GM23338 (cell line): ENCODE measurements at regions not wholly inside any gene's neighbourhood (a gene's known extent, or its start where the extent isn't known, plus 50 kb on each side); places are given as distances from the start of the nearest gene placed in this dataset.

Experiments used
- ATAC-seq: fragments of 200-7000 bp; cut with Tn5 transposase; 3 replicates; pipeline ENCODE4 v1.9.1; 2020
- DNase-seq: peaks from one replicate; pipeline ENCODE4 v3.0.0-alpha.2; 2015; ENCODE audit warnings: low spot score
- H2AFZ ChIP-seq: fragments of 200-600 bp; sonication (generic); 2 replicates; pipeline ENCODE4 v1.8.0; 2016; ENCODE audit warnings: antibody characterized with exemption, mild to moderate bottlenecking, moderate library complexity
- H3F3A ChIP-seq: fragments of 200-600 bp; sonication (generic); replicated peaks from 2 replicates; pipeline ENCODE4 v1.8.0; 2017; ENCODE audit warnings: antibody characterized with exemption, mixed run types, low read depth
- H3K27ac ChIP-seq: fragments of 200-600 bp; sonication (generic); 2 replicates; pipeline ENCODE4 v1.6.1; 2016; ENCODE audit warnings: low read depth
- H3K27me3 ChIP-seq: fragments of 200-600 bp; sonication (generic); 2 replicates; pipeline ENCODE4 v1.8.0; 2016; ENCODE audit warnings: mild to moderate bottlenecking, mixed run types, moderate library complexity; ENCODE audit not compliant: insufficient read depth
- H3K36me3 ChIP-seq: fragments of 200-600 bp; sonication (generic); 2 replicates; pipeline ENCODE4 v1.8.0; 2016; ENCODE audit warnings: mild to moderate bottlenecking; ENCODE audit not compliant: insufficient read depth
- H3K4me1 ChIP-seq: fragments of 200-600 bp; sonication (generic); 2 replicates; pipeline ENCODE4 v1.8.0; 2016; ENCODE audit warnings: mild to moderate bottlenecking, moderate library complexity; ENCODE audit not compliant: insufficient read depth
- H3K4me2 ChIP-seq: fragments of 200-600 bp; sonication (generic); 2 replicates; pipeline ENCODE4 v1.7.1; 2017; ENCODE audit warnings: mixed run types
- H3K4me3 ChIP-seq: fragments of 200-600 bp; sonication (generic); 2 replicates; pipeline ENCODE4 v1.6.1; 2016; ENCODE audit warnings: mixed run types
- H3K79me2 ChIP-seq: fragments of 200-600 bp; sonication (generic); replicated peaks from 2 replicates; pipeline ENCODE4 v1.8.0; 2017; ENCODE audit warnings: mild to moderate bottlenecking; ENCODE audit not compliant: insufficient read depth
- H3K9me2 ChIP-seq: fragments of 200-600 bp; sonication (generic); 2 replicates; pipeline ENCODE4 v1.8.0; 2017; ENCODE audit not compliant: insufficient read depth
- H4K20me1 ChIP-seq: fragments of 200-600 bp; sonication (generic); replicated peaks from 2 replicates; pipeline ENCODE4 v1.8.0; 2017; ENCODE audit warnings: mild to moderate bottlenecking; ENCODE audit not compliant: insufficient read depth
- H3K27ac Mint-ChIP-seq: 2 replicates; pipeline ENCODE4 v1.8.0; 2020; ENCODE audit warnings: inconsistent platforms, mild to moderate bottlenecking, moderate library complexity, mixed read lengths
- H3K27me3 Mint-ChIP-seq: 3 replicates; pipeline ENCODE4 v1.8.0; 2022; ENCODE audit warnings: low read depth, mild to moderate bottlenecking, moderate library complexity, mixed read lengths, inconsistent platforms; ENCODE audit not compliant: insufficient read depth, poor library complexity
- H3K36me3 Mint-ChIP-seq: 3 replicates; pipeline ENCODE4 v1.8.0; 2021; ENCODE audit warnings: low read depth, mild to moderate bottlenecking, inconsistent platforms, moderate library complexity, mixed read lengths
- H3K4me1 Mint-ChIP-seq: 3 replicates; pipeline ENCODE4 v1.8.0; 2020; ENCODE audit warnings: mild to moderate bottlenecking, inconsistent platforms, mixed read lengths
- H3K4me3 Mint-ChIP-seq: 3 replicates; pipeline ENCODE4 v1.8.0; 2021; ENCODE audit warnings: moderate library complexity, mild to moderate bottlenecking, inconsistent platforms, mixed read lengths
- H3K9me3 Mint-ChIP-seq: 3 replicates; pipeline ENCODE4 v1.8.0; 2020; ENCODE audit warnings: moderate library complexity, mild to moderate bottlenecking, inconsistent platforms, mixed read lengths
- CREB1 ChIP-seq: fragments of 250-450 bp; sonication (Bioruptor Pico); IDR thresholded peaks from 2 replicates; pipeline ENCODE4 v1.5.0; 2020; ENCODE audit warnings: low read depth, mild to moderate bottlenecking, moderate library complexity
- EZH2 ChIP-seq: fragments of 200-600 bp; sonication (generic); IDR thresholded peaks from one replicate; pipeline ENCODE4 v1.8.0; 2017; ENCODE audit warnings: antibody characterized with exemption, mild to moderate bottlenecking, low read depth; ENCODE audit not compliant: unreplicated experiment
- EZH2phosphoT487 ChIP-seq: fragments of 200-600 bp; sonication (generic); IDR thresholded peaks from one replicate; pipeline ENCODE4 v1.8.1; 2018; ENCODE audit warnings: antibody characterized with exemption; ENCODE audit not compliant: unreplicated experiment
- JUNB ChIP-seq: IDR thresholded peaks from one replicate; pipeline ENCODE4 v1.6.1; 2016; ENCODE audit warnings: antibody characterized with exemption; ENCODE audit not compliant: unreplicated experiment
- NANOG ChIP-seq: IDR thresholded peaks from 2 replicates; pipeline ENCODE4 v1.6.1; 2016; ENCODE audit warnings: antibody characterized with exemption, borderline replicate concordance
- POLR2AphosphoS5 ChIP-seq: IDR thresholded peaks from 2 replicates; pipeline ENCODE4 v1.6.1; 2016; ENCODE audit warnings: antibody characterized with exemption, low read depth
- STAT1 ChIP-seq: IDR thresholded peaks from one replicate; pipeline ENCODE4 v1.6.1; 2016; ENCODE audit warnings: antibody characterized with exemption; ENCODE audit not compliant: unreplicated experiment
- TF ChIP-seq, protein P1 (sequence below), 2 experiments: fragments of 200-600 bp in 1 of 2; sonication (generic) in 1 of 2; conservative IDR thresholded peaks; 2 replicates each; pipeline versions ENCODE4 v1.5.1 to v1.6.1; 2016 to 2017; ENCODE audit warnings: antibody characterized with exemption in 2 of 2, low read depth in 2 of 2, mild to moderate bottlenecking in 2 of 2, moderate library complexity in 1 of 2
- TF ChIP-seq, protein P2 (sequence below): IDR thresholded peaks from one replicate; pipeline ENCODE4 v1.6.1; 2018; ENCODE audit warnings: antibody characterized with exemption; ENCODE audit not compliant: unreplicated experiment
- TF ChIP-seq, protein P3 (sequence below): fragments of 250-450 bp; sonication (Bioruptor Pico); IDR thresholded peaks from 2 replicates; pipeline ENCODE4 v1.5.0; 2020; ENCODE audit warnings: mild to moderate bottlenecking, moderate library complexity

DNA sequence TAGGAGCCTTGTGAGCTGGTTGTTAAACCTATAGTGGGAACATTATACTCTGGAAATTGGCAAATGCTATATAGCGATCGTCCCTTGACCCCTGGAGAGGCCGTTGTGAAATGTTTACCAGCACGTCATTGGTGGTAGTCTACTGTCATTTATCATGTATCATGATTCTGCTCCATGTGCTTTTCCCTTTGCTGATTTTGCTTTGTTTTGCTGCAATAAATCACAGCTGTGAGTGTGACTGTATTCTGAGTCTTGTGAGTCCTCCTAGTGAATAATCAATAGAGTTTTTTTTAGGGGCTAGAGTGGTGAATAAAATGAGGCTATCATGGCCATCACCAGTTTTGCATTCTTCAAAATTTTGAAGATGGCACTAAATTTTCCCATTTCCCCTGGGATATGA is 189.1 kb downstream of the HRH4 start:
- H3K9me3 Mint-ChIP-seq = peaks cover 5% of the 10 kb centered on the region; the same call in 1 of the 3 replicates
- no peak for DNase-seq
- H3K27ac Mint-ChIP-seq = no peak overlapping the region
- TF ChIP-seq NANOG (no peak), JUNB (no peak)
- TF ChIP-seq, protein P1, sequence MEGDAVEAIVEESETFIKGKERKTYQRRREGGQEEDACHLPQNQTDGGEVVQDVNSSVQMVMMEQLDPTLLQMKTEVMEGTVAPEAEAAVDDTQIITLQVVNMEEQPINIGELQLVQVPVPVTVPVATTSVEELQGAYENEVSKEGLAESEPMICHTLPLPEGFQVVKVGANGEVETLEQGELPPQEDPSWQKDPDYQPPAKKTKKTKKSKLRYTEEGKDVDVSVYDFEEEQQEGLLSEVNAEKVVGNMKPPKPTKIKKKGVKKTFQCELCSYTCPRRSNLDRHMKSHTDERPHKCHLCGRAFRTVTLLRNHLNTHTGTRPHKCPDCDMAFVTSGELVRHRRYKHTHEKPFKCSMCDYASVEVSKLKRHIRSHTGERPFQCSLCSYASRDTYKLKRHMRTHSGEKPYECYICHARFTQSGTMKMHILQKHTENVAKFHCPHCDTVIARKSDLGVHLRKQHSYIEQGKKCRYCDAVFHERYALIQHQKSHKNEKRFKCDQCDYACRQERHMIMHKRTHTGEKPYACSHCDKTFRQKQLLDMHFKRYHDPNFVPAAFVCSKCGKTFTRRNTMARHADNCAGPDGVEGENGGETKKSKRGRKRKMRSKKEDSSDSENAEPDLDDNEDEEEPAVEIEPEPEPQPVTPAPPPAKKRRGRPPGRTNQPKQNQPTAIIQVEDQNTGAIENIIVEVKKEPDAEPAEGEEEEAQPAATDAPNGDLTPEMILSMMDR (conservative IDR thresholded peaks at IDR 0.05; ENCODE audit: low read depth in 2 of 2) = no peak
- Histone ChIP-seq H3K36me3 (no peaks in the 10 kb centered on the region; the same call in 1 of the 2 replicates), H3K27me3 (no peaks in the 10 kb centered on the region), H3K4me1 (no peaks in the 10 kb centered on the region), H4K20me1 (no peaks in the 10 kb centered on the region), H3F3A (no peaks in the 10 kb centered on the region), H2AFZ (no peak overlapping the region), H3K4me3 (no peak overlapping the region), H3K4me2 (no peak overlapping the region), H3K9me2 (peaks cover 13% of the 10 kb centered on the region; the same call in 1 of the 2 replicates), H3K27ac (no peak overlapping the region), H3K79me2 (no peaks in the 10 kb centered on the region)
- no peak overlapping the region for H3K4me3 Mint-ChIP-seq
- peaks cover 3% of the 10 kb centered on the region for H3K27me3 Mint-ChIP-seq
- H3K4me1 Mint-ChIP-seq = no peaks in the 10 kb centered on the region
- no peak for ATAC-seq
- H3K36me3 Mint-ChIP-seq = no peaks in the 10 kb centered on the region

DNA sequence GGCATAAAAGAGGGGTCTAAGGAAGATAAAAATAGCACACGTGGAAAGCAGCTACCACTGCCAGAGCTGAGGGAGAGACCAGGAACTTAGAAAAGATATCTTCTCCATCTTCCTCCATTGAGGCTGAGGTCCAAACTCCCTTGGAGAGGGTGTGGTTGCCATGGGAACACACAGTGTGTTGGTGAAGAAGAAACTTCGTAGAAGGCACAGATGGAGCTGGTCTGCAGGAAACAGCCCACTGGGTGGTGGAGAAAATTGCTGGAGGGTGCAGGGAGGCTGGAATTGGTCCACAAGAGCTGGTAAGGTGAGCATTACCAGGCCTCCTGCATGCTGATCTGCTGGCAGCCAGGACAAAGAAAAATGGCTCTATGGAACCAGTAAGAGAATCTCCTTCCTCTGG is 191.0 kb downstream of the HRH4 start:
- Mint-ChIP-seq H3K9me3 (peaks cover 5% of the 10 kb centered on the region; the same call in 1 of the 3 replicates), H3K4me1 (peaks cover under 1% of the 10 kb centered on the region; the same call in 2 of the 3 replicates), H3K36me3 (no peaks in the 10 kb centered on the region), H3K4me3 (no peak overlapping the region), H3K27ac (no peak overlapping the region), H3K27me3 (peaks cover 3% of the 10 kb centered on the region)
- Histone ChIP-seq H3K4me3 (no peak overlapping the region), H3K27me3 (no peaks in the 10 kb centered on the region), H3K4me2 (no peak overlapping the region), H2AFZ (no peak overlapping the region), H3K36me3 (no peaks in the 10 kb centered on the region; the same call in 1 of the 2 replicates), H3K79me2 (no peaks in the 10 kb centered on the region), H4K20me1 (no peaks in the 10 kb centered on the region), H3K9me2 (peaks cover 13% of the 10 kb centered on the region; the same call in 1 of the 2 replicates), H3F3A (no peaks in the 10 kb centered on the region), H3K27ac (no peak overlapping the region), H3K4me1 (no peaks in the 10 kb centered on the region)
- DNase-seq = no peak
- no peak for ATAC-seq
- TF ChIP-seq STAT1 (no peak), EZH2phosphoT487 (no peak), EZH2 (no peak), JUNB (no peak), POLR2AphosphoS5 (no peak), CREB1 (CRISPR knock-in tag) (no peak), NANOG (no peak)
- TF ChIP-seq, protein P2, sequence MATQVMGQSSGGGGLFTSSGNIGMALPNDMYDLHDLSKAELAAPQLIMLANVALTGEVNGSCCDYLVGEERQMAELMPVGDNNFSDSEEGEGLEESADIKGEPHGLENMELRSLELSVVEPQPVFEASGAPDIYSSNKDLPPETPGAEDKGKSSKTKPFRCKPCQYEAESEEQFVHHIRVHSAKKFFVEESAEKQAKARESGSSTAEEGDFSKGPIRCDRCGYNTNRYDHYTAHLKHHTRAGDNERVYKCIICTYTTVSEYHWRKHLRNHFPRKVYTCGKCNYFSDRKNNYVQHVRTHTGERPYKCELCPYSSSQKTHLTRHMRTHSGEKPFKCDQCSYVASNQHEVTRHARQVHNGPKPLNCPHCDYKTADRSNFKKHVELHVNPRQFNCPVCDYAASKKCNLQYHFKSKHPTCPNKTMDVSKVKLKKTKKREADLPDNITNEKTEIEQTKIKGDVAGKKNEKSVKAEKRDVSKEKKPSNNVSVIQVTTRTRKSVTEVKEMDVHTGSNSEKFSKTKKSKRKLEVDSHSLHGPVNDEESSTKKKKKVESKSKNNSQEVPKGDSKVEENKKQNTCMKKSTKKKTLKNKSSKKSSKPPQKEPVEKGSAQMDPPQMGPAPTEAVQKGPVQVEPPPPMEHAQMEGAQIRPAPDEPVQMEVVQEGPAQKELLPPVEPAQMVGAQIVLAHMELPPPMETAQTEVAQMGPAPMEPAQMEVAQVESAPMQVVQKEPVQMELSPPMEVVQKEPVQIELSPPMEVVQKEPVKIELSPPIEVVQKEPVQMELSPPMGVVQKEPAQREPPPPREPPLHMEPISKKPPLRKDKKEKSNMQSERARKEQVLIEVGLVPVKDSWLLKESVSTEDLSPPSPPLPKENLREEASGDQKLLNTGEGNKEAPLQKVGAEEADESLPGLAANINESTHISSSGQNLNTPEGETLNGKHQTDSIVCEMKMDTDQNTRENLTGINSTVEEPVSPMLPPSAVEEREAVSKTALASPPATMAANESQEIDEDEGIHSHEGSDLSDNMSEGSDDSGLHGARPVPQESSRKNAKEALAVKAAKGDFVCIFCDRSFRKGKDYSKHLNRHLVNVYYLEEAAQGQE = no peak
- TF ChIP-seq, protein P3, sequence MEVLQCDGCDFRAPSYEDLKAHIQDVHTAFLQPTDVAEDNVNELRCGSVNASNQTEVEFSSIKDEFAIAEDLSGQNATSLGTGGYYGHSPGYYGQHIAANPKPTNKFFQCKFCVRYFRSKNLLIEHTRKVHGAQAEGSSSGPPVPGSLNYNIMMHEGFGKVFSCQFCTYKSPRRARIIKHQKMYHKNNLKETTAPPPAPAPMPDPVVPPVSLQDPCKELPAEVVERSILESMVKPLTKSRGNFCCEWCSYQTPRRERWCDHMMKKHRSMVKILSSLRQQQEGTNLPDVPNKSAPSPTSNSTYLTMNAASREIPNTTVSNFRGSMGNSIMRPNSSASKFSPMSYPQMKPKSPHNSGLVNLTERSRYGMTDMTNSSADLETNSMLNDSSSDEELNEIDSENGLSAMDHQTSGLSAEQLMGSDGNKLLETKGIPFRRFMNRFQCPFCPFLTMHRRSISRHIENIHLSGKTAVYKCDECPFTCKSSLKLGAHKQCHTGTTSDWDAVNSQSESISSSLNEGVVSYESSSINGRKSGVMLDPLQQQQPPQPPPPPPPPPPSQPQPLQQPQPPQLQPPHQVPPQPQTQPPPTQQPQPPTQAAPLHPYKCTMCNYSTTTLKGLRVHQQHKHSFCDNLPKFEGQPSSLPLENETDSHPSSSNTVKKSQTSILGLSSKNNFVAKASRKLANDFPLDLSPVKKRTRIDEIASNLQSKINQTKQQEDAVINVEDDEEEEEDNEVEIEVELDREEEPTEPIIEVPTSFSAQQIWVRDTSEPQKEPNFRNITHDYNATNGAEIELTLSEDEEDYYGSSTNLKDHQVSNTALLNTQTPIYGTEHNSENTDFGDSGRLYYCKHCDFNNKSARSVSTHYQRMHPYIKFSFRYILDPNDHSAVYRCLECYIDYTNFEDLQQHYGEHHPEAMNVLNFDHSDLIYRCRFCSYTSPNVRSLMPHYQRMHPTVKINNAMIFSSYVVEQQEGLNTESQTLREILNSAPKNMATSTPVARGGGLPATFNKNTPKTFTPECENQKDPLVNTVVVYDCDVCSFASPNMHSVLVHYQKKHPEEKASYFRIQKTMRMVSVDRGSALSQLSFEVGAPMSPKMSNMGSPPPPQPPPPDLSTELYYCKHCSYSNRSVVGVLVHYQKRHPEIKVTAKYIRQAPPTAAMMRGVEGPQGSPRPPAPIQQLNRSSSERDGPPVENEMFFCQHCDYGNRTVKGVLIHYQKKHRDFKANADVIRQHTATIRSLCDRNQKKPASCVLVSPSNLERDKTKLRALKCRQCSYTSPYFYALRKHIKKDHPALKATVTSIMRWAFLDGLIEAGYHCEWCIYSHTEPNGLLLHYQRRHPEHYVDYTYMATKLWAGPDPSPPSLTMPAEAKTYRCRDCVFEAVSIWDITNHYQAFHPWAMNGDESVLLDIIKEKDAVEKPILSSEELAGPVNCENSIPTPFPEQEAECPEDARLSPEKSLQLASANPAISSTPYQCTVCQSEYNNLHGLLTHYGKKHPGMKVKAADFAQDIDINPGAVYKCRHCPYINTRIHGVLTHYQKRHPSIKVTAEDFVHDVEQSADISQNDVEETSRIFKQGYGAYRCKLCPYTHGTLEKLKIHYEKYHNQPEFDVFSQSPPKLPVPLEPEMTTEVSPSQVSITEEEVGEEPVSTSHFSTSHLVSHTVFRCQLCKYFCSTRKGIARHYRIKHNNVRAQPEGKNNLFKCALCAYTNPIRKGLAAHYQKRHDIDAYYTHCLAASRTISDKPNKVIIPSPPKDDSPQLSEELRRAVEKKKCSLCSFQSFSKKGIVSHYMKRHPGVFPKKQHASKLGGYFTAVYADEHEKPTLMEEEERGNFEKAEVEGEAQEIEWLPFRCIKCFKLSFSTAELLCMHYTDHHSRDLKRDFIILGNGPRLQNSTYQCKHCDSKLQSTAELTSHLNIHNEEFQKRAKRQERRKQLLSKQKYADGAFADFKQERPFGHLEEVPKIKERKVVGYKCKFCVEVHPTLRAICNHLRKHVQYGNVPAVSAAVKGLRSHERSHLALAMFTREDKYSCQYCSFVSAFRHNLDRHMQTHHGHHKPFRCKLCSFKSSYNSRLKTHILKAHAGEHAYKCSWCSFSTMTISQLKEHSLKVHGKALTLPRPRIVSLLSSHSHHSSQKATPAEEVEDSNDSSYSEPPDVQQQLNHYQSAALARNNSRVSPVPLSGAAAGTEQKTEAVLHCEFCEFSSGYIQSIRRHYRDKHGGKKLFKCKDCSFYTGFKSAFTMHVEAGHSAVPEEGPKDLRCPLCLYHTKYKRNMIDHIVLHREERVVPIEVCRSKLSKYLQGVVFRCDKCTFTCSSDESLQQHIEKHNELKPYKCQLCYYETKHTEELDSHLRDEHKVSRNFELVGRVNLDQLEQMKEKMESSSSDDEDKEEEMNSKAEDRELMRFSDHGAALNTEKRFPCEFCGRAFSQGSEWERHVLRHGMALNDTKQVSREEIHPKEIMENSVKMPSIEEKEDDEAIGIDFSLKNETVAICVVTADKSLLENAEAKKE = no peak
